HL-60 (cell line): ENCODE measurements at regions not wholly inside any gene's neighbourhood (a gene's known extent, or its start where the extent isn't known, plus 50 kb on each side); places are given as distances from the start of the nearest gene placed in this dataset.

Experiments used
- GABPA ChIP-seq: IDR thresholded peaks from 2 replicates; pipeline ENCODE4 v1.6.1; 2012; ENCODE audit warnings: low read depth
- POLR2AphosphoS5 ChIP-seq: IDR thresholded peaks from 2 replicates; pipeline ENCODE4 v1.6.1; 2012; ENCODE audit warnings: low read depth
- TF ChIP-seq, protein P1 (sequence below): IDR thresholded peaks from one replicate; pipeline ENCODE4 v1.5.1; 2011; ENCODE audit warnings: low read length, control low read depth, inconsistent platforms; ENCODE audit not compliant: insufficient read depth

DNA sequence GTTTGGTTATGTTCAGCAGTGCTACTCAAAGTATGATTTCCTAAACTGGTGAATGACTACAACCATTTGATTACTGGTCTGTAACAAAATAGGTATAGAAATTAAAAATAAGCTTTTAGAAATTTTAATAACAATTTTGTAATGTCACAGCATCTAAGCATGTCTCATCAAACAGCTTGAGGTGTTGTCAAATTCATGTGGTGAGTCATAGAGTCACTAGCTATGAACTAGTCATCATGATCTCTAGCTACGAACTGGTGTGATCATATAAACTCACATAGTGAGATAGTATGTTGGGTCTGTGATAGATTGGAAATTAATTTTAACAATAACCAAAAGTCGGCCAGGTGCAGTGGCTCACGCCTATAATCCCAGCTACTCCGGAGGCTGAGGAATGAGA, 213.9 kb upstream of the RBMS3 start:
- TF ChIP-seq, protein P1, sequence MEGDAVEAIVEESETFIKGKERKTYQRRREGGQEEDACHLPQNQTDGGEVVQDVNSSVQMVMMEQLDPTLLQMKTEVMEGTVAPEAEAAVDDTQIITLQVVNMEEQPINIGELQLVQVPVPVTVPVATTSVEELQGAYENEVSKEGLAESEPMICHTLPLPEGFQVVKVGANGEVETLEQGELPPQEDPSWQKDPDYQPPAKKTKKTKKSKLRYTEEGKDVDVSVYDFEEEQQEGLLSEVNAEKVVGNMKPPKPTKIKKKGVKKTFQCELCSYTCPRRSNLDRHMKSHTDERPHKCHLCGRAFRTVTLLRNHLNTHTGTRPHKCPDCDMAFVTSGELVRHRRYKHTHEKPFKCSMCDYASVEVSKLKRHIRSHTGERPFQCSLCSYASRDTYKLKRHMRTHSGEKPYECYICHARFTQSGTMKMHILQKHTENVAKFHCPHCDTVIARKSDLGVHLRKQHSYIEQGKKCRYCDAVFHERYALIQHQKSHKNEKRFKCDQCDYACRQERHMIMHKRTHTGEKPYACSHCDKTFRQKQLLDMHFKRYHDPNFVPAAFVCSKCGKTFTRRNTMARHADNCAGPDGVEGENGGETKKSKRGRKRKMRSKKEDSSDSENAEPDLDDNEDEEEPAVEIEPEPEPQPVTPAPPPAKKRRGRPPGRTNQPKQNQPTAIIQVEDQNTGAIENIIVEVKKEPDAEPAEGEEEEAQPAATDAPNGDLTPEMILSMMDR: no peak
- TF ChIP-seq POLR2AphosphoS5 (no peak), GABPA (no peak)
